Posterior cingulate gyrus (tissue), 11 donors: ENCODE measurements at regions not wholly inside any gene's neighbourhood (a gene's known extent, or its start where the extent isn't known, plus 50 kb on each side); places are given as distances from the start of the nearest gene placed in this dataset.

Experiments used
- DNase-seq, 10 donors: peaks; one replicate each; pipeline versions ENCODE4 v3.0.0 to v3.0.0-alpha.2; 2020 to 2021; ENCODE audit warnings: mixed read lengths in 3 of 10
- intact Hi-C: fragments of 100-400 bp; cut with DNase I; formaldehyde crosslinking; loops from one replicate; pipeline ENCODE4 v1.15.1; 2023

GRCh38 chr20:40966516-40967185 lies 62.0 kb upstream of the TOP1 start:
- DNase-seq, result no peak
- intact Hi-C loops, result loop anchor here (10.0 kb wide), 1 partner anchor 1702 kb away; no protein-coding TSS in a partner anchor

GRCh38 chr20:40967700-40968099 lies 60.9 kb upstream of the TOP1 start:
- no peak for DNase-seq
- intact Hi-C loops, result loop anchor here (2.0 to 10.0 kb wide), 2 partner anchors 127 to 1703 kb away; no protein-coding TSS in a partner anchor

- intact Hi-C loops, result loop anchor here (2.0 to 10.0 kb wide), 2 partner anchors 126 to 1704 kb away; no protein-coding TSS in a partner anchor
- peak; percentile 55 to 96 (median 87) for DNase-seq
Observed at GRCh38 chr20:40968816-40969562, 59.6 kb upstream of the TOP1 start.

DNA sequence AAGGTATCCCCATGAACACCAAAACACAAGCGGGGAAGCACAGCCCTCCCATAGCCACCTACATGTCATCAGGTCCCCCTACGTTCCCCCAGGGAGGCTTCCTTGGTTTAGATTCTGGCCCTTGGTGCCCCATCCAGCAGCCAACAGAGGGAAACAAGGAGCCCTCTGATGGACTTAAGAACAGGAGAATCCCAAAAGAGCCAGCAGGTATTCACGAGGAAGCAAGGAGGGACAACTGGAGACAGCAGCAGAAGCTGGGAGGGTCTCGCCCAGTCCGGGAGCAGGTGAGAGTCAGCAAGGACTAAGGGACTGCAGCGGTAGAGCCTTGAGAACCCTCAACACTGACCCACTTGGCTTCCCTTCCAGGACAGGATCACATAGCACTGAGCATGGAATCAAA lies 58.4 kb upstream of the TOP1 start:
- intact Hi-C loops, result no loop called here

DNA sequence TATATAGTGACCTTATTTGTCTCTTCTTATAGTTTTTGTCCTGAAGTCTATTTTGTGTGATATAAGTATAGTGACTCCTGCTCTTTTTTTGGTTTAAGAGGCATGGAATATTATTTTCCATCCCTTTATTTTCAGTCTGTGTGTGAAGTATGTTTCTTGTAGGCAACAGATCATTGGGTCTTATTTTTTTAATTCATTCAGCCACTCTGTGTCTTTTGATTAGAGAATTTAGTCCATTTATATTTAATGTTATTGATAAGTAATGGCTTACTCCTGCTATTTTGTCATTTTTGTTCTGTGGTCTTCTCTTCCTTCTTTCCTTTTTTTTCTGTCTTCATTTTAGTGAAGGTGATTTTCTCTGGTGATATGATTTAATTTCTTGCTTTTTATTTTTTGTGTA lies 51.4 kb upstream of the TOP1 start:
- no peak for DNase-seq
- intact Hi-C loops, result no loop called here

More for the DNA sequence above, 58.4 kb upstream of the TOP1 start:
- no peak for DNase-seq

DNA sequence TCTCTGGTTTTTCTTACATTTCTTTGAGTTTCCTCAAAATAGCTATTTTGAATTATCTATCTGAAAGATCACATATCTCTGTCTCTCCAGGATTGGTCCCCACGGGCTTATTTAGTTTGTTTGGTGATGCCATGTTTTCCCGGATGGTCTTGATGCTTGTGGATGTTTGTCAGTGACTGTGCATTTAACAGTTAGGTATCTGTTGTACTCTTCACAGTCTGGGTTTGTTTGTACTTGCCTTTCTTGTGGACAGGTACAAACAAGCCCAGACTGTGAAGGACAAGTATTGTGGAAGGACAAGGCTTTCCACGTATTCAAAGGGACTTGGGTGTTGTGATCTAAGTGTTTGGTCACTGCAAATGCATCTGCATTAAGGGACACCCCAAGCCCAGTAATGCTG lies 49.9 kb upstream of the TOP1 start:
- DNase-seq, result no peak
- intact Hi-C loops, result no loop called here
